ENCODE measurements at regions not wholly inside any gene's neighbourhood (a gene's known extent, or its start where the extent isn't known, plus 50 kb on each side); places are given as distances from the start of the nearest gene placed in this dataset.

DNA sequence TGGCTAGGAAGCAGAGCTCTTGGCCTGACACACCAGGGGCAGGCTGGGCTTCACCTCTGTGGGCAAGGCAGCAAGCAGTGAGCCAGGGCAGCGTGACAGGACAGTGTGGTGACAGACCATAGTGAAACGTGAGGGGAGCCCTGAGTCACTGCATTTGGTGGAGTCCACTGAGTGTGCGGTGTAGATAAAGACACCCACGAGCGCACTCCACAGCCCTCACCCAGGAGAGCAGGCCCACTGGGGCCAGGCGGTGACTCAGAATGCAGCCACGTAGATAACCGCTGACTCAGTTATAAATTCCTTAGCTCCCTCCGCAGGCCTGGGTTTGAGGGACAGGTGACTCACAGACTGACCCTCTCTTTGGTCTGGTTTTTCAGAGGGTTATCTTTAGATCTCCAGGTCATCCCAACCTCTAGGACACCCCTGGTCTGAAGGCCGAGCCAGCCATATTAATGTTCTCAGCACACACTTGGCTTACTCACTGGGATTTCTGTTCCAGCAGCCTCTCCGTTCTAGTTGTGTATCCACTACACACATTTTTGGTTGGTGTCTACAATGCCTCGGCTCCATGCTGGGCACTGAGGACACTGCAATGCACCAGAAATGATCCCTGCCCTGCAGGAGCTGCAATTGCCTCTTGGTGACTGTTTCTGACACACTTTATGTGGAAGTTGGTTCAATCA lies 90.2 kb upstream of the TSPAN2 start:
- DNase-seq, result no peak
- Mint-ChIP-seq H3K36me3 (no peaks in the 10 kb centered on the region), H3K27me3 (no peaks in the 10 kb centered on the region), H3K9me3 (no peaks in the 10 kb centered on the region), H3K27ac (no peak overlapping the region), H3K4me1 (peaks cover 6% of the 10 kb centered on the region), H3K4me3 (no peak overlapping the region)

DNA sequence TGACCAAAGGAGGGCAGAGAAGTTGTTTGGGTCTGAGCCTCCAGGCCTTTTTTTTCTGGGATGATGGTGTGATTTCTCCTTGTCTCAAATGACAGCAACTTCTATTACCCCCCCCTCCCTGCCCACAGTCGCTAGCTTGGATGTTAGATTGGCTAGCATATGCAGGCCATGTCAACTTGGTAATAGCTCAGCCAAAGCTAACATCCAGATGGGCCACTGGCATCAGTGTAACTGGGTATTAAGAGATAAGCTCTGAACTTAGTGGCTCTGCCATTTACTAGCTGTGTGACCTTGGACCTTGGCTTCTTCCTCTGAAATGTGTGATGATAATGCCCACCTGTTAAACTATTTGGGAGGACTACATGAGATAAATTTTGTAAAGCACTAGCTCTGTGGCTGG lies 86.9 kb upstream of the TSPAN2 start:
- DNase-seq, result no peak
- Mint-ChIP-seq H3K27me3 (peaks cover 11% of the 10 kb centered on the region), H3K4me1 (no peaks in the 10 kb centered on the region), H3K9me3 (no peaks in the 10 kb centered on the region), H3K36me3 (no peaks in the 10 kb centered on the region), H3K27ac (no peak overlapping the region), H3K4me3 (no peak overlapping the region)

DNA sequence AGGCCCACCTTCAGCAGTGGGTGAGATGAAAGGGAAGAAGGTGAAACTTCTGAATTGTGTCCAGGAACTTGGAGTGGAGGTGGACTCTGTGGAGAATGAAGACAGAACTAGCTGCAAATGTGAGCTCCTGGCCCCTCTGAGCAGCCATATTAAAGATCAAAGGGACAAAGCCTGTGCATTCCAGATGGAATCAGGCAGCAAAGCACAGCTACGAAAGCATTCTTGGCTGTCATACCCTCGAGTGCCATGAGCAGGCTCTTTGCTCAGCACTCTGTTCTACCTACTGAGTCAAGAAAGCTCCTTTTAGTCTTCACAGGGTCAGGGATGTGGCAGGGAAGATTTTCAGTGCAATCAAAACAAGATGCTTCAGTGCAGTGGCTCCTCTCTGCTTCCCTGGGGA lies 86.3 kb upstream of the TSPAN2 start:
- Mint-ChIP-seq H3K4me3 (no peak overlapping the region), H3K9me3 (no peaks in the 10 kb centered on the region), H3K4me1 (no peaks in the 10 kb centered on the region), H3K27ac (no peak overlapping the region), H3K36me3 (no peaks in the 10 kb centered on the region), H3K27me3 (peaks cover 11% of the 10 kb centered on the region)
- no peak for DNase-seq

DNA sequence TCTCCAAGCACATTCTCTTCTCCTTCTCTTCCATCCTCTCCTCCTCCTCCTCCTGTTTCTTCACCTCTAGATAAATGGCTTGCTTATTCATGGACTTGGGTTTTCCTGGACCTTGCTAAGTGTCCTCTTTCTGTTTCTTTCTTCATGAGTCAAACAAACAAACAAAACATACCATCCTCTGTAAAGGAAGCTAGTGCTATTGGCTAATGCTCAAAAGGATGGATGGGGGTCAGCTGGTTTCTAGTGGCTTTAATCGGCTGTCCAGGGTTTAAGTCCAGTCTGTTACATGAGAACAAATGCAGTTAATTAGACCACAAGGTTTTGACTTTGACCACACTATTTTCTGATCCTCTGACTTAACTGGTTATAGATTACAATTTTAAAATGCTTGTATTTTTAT lies 83.8 kb upstream of the TSPAN2 start:
- Mint-ChIP-seq H3K4me3 (no peak overlapping the region), H3K9me3 (no peaks in the 10 kb centered on the region)
- no peak for DNase-seq

DNA sequence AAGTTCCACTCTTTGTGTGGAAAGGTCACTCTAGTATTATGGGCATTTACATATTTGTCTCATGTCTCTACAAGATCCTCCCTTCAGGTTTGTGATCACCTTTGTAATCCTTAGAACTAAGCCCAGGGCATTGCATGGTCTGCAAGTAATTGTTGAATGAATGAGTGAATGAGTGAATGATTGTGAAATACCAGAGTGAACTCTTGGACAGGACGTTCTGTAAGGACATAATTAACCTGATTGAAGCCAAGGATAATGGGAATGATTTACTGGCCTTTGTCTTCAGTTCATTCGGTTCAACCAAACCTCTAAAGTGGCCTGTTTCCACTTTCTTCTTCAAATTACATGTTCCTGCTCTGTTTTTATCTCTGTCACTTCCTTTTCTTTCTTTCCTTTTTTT lies 83.0 kb upstream of the TSPAN2 start:
- H3K4me3 Mint-ChIP-seq, result no peak overlapping the region
- no peaks in the 10 kb centered on the region for H3K9me3 Mint-ChIP-seq
- peaks cover 21% of the 10 kb centered on the region for H3K27me3 Mint-ChIP-seq
- no peak overlapping the region for H3K27ac Mint-ChIP-seq
- no peaks in the 10 kb centered on the region for H3K4me1 Mint-ChIP-seq
- no peak for DNase-seq
- H3K36me3 Mint-ChIP-seq, result no peaks in the 10 kb centered on the region

More for the DNA sequence above, 83.8 kb upstream of the TSPAN2 start:
- no peak overlapping the region for H3K27ac Mint-ChIP-seq
- peaks cover 15% of the 10 kb centered on the region for H3K27me3 Mint-ChIP-seq
- H3K36me3 Mint-ChIP-seq, result no peaks in the 10 kb centered on the region
- no peaks in the 10 kb centered on the region for H3K4me1 Mint-ChIP-seq

DNA sequence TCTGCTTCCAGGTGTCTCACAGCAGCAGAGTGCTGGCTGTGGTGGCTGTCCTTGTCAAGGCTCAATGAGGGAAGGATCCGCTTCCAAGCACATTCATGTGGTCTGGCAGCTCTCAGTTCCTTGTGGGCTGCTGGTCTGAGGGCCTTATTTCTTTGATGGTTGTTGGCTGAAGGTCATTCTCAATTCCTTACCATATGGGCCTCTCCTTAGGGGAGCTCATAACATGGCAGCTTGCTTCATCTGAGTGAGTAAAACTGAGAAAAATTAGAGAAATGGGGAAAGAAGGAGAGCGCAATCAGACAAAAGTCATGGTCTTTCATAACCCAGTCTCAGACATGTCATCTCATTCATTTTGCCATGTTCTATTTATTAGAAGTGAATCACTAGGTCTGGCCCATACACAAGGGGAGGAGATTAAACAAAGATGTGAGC lies 81.7 kb upstream of the TSPAN2 start:
- no peak overlapping the region for H3K4me3 Mint-ChIP-seq
- H3K27me3 Mint-ChIP-seq, result peaks cover 34% of the 10 kb centered on the region
- no peak for DNase-seq
- no peaks in the 10 kb centered on the region for H3K36me3 Mint-ChIP-seq
- H3K27ac Mint-ChIP-seq, result no peak overlapping the region
- no peaks in the 10 kb centered on the region for H3K9me3 Mint-ChIP-seq
- no peaks in the 10 kb centered on the region for H3K4me1 Mint-ChIP-seq

DNA sequence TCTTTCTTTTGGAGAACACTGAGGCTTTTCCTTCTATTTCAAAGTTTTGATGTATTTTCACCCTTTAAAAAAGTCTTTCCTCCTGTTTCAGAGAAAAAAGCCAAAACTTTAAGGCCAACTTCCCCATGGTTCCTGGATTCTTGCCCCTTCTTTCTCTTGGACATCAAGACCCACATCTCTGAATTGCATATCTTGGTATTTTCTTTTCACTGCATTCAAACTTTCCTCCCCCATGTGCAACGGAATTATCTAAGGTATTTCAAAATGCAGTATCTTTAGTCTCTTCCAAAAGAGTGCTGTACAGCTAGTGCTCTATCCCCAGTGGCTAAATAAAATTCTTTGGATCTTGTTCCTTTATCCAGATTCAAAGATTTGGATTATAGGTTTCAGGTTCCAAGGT lies 81.1 kb upstream of the TSPAN2 start:
- H3K9me3 Mint-ChIP-seq, result no peaks in the 10 kb centered on the region
- peaks cover 34% of the 10 kb centered on the region for H3K27me3 Mint-ChIP-seq
- H3K36me3 Mint-ChIP-seq, result no peaks in the 10 kb centered on the region
- H3K4me1 Mint-ChIP-seq, result no peaks in the 10 kb centered on the region
- H3K4me3 Mint-ChIP-seq, result no peak overlapping the region
- H3K27ac Mint-ChIP-seq, result no peak overlapping the region
- DNase-seq, result no peak

DNA sequence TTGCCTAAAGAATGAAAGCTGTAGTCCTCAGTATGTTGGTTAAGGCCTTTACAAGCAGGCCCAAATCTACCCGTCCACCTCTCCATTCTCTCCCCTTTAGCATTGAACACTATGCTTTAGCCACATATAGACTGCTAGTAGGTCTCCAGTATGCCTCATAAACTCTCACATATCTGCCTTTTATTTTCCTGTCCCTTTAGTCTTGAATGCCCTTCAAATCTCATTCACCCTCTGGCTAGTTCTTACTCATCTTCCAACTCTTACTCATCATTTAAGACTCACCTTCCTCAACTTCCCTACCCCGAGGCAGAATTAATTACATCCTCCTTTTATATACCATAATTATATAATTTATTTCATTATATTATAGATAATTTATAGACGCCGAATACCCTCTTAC lies 78.7 kb upstream of the TSPAN2 start:
- peaks cover 1% of the 10 kb centered on the region for H3K9me3 Mint-ChIP-seq
- peaks cover 4% of the 10 kb centered on the region for H3K4me1 Mint-ChIP-seq
- H3K4me3 Mint-ChIP-seq, result no peak overlapping the region
- H3K27ac Mint-ChIP-seq, result no peak overlapping the region
- no peaks in the 10 kb centered on the region for H3K36me3 Mint-ChIP-seq
- H3K27me3 Mint-ChIP-seq, result peaks cover 40% of the 10 kb centered on the region
- DNase-seq, result no peak

DNA sequence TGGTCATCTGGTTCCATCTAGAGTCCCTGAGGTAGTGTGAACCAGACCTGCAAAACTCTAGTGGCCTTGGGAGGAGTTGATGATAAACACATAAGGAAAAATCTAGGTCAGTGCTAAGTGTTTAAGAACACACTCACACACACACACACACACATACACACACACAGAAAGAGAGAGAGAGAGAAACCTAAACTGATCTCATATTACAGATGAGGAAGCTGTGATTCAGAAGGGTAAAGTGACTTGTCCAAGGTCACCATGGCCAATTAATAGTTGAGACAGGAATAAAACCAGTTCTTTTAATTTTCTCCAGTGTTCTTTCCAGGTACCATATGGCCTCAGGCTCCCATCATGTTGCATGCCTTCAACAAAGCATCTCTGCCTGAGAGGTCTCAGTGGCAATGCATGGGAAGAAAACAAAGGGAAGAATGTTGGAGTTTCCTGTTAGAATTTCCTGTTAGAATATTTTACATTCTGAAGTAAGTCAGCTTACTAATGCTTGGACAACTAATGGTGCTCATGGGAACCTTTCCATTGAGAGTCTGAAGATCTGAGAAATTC lies 77.3 kb upstream of the TSPAN2 start:
- no peak overlapping the region for H3K27ac Mint-ChIP-seq
- peaks cover 37% of the 10 kb centered on the region for H3K27me3 Mint-ChIP-seq
- H3K4me3 Mint-ChIP-seq, result no peak overlapping the region
- H3K4me1 Mint-ChIP-seq, result peaks cover 4% of the 10 kb centered on the region
- H3K9me3 Mint-ChIP-seq, result peaks cover 1% of the 10 kb centered on the region
- DNase-seq, result no peak
- no peaks in the 10 kb centered on the region for H3K36me3 Mint-ChIP-seq

DNA sequence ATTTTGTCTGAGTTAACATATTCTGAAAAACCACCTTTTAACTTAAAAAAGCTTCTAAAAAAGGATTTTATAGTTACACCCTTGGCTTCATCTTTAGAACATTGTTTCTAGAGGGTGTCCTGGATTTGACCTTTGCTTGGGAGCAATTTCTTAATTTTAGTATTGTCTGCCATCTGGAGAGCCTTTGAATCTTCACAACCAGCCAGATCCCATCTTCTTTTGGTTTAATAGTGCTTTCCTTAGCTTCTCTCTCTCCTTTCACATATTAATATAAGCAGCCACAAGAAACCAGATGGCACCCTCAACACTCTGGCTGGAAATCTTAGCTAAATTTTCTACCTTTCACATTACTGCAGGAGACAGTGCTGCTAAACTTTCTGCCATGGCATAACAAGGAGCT lies 76.5 kb upstream of the TSPAN2 start:
- no peak overlapping the region for H3K4me3 Mint-ChIP-seq
- peaks cover 34% of the 10 kb centered on the region for H3K27me3 Mint-ChIP-seq
- no peaks in the 10 kb centered on the region for H3K36me3 Mint-ChIP-seq
- peaks cover 1% of the 10 kb centered on the region for H3K9me3 Mint-ChIP-seq
- peaks cover 4% of the 10 kb centered on the region for H3K4me1 Mint-ChIP-seq
- H3K27ac Mint-ChIP-seq, result no peak overlapping the region
- DNase-seq, result no peak

DNA sequence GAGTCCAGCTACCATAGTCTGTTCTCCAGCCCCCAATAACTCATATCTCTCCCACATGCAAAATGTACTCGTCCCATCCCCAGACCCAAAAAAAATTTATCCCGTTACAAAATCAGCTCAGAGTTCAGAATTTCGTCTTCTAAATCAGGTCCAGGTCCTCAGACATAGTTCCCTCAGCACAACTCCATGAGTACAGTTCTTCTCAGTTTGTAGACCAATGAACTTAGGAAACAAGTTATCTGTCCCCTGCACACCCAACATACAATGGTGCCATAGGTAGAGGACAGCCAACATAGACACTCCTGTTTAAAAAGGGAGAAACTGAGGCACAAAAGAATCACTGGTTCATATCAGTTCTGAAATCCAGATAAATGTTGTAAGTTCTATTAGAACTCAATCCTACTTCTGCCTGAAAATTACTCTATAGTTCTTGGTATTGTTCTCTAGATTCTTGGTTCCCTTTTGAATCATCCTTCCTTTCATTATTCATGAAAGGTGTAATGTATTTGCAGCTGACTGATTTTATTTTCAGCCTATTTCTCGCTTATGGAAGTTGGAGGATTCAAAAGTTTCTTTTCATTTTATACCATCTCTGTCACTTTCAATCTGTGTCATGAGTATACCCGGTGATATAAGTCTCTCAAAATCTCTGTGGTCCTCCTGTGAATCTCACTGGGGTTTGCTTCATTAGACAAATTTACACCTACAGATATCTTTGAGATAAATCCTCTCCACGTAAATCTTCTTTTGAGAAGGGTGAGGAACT lies 75.8 kb upstream of the TSPAN2 start:
- H3K27ac Mint-ChIP-seq, result no peak overlapping the region

DNA sequence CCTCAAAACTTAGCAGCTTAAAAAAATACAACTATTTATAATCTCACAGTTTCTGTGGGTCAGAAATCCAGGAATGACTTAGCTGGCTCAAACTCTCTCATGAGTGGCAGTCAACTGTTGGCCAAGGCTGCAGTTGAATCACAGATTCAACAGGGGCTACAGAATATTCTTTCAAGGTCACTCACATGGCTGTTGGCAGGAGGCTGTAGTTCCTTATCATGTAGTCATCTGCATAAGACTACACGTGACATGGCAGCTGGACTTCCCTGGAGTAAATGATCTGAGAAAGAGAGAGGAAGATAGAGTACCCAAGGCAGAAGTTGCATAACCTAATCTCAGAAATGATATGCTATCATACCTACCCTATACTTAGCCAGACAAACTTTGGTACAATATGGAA lies 75.2 kb upstream of the TSPAN2 start:
- Mint-ChIP-seq H3K4me3 (no peak overlapping the region), H3K9me3 (peaks cover 1% of the 10 kb centered on the region), H3K27ac (no peak overlapping the region), H3K36me3 (no peaks in the 10 kb centered on the region), H3K27me3 (peaks cover 30% of the 10 kb centered on the region), H3K4me1 (peaks cover 4% of the 10 kb centered on the region)
- DNase-seq, result no peak

More for the DNA sequence above, 75.8 kb upstream of the TSPAN2 start:
- H3K4me1 Mint-ChIP-seq, result peaks cover 4% of the 10 kb centered on the region
- no peak overlapping the region for H3K4me3 Mint-ChIP-seq
- H3K36me3 Mint-ChIP-seq, result no peaks in the 10 kb centered on the region
- H3K27me3 Mint-ChIP-seq, result peaks cover 34% of the 10 kb centered on the region
- DNase-seq, result no peak
- peaks cover 1% of the 10 kb centered on the region for H3K9me3 Mint-ChIP-seq

DNA sequence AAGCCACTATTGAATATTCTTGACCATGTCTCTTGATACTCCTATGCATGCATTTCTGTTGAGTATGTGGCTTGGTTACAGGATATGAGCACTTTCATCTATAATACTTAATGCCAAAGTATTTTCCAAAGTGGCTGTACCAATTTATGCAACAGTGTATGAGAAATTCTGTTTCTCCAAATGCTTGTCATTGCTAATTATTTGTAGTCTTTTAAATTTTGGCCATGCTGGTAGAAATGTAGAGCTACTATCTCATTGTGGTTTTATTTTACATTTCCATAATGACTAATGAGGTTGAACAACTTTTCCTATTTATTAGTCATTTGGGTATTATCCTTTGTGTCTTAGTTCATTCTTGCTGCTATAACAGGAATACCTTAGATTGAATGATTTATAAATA lies 71.4 kb upstream of the TSPAN2 start:
- Mint-ChIP-seq H3K9me3 (peaks cover 1% of the 10 kb centered on the region), H3K27me3 (peaks cover 16% of the 10 kb centered on the region), H3K36me3 (no peaks in the 10 kb centered on the region), H3K4me3 (no peak overlapping the region), H3K27ac (no peak overlapping the region), H3K4me1 (peaks cover 4% of the 10 kb centered on the region)
- DNase-seq, result no peak

DNA sequence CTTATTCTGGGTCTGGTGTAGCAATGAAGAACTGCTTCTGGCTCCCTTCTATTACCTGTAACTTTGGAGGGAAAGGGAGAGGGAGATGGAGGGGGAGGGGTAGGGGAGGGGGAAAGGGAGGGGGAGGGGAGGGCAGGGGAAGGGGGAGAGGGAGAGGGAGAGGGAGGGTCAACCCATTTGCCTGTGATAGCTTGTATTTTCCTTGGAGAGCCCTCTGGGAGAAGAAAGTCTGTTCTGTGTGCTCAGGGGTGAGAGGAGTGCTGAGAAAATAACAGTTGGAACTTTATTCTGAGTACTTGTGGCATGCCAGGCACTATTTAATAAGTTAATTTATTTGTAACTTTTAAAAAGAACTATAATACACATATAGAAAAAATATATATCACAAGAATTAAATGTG lies 70.7 kb upstream of the TSPAN2 start:
- DNase-seq, result no peak
- Mint-ChIP-seq H3K27me3 (peaks cover 15% of the 10 kb centered on the region), H3K4me1 (peaks cover 3% of the 10 kb centered on the region), H3K9me3 (peaks cover 1% of the 10 kb centered on the region), H3K36me3 (no peaks in the 10 kb centered on the region), H3K27ac (no peak overlapping the region), H3K4me3 (no peak overlapping the region)

DNA sequence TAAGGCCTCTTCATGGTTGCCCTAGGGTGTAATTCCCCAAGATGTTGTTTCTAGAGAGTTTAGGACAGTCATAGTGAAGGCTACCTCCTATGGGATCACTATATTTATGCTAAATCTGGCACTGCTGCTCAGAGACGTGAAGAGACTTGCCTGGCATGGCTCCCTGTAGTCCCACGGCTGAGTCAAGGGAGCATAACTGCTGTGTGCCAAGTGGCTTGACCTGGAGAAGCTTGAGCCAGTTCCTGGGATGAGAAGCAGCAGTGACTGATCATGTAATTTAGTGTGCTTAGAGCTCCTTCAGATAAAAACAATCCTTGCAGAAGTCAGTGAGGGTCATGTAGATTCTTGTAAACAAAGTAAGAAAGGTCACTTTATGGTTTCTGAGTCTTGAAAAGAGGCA lies 68.9 kb upstream of the TSPAN2 start:
- no peaks in the 10 kb centered on the region for H3K36me3 Mint-ChIP-seq
- DNase-seq, result no peak
- no peak overlapping the region for H3K27ac Mint-ChIP-seq
- no peaks in the 10 kb centered on the region for H3K4me1 Mint-ChIP-seq
- peaks cover 9% of the 10 kb centered on the region for H3K27me3 Mint-ChIP-seq
- no peaks in the 10 kb centered on the region for H3K9me3 Mint-ChIP-seq
- no peak overlapping the region for H3K4me3 Mint-ChIP-seq

Data from activated naive CD8-positive, alpha-beta T cell treated with anti-CD3 and anti-CD28 coated beads for 36 hours (primary cell).